ENCODE measurements at regions not wholly inside any gene's neighbourhood (a gene's known extent, or its start where the extent isn't known, plus 50 kb on each side); places are given as distances from the start of the nearest gene placed in this dataset.

DNA sequence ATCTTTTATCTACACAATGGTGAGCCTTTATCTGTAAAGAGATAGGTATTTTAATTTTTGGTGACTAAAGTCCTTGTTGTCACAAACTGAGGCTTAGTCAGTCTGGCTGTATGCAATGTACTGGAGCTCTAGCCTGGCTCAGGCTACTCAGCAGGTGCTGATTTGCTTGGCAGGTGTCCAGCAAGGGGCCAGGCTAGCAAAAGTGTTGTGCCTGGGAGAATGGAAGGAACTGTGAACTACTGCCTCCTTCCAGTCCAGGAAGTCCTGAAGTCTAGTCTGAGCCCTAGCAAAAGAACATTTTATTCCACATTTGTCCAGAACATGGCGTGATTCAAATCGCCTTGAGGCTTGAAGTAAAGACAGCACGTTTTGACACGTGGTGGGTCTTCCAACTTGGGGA is 260.5 kb downstream of the CCDC85A start:
- no peak for DNase-seq

GRCh38 chr2:56448403-56449001 is 264.7 kb downstream of the CCDC85A start:
- no peak for DNase-seq

- no peak for DNase-seq
These were observed 265.2 kb downstream of the CCDC85A start for GRCh38 chr2:56449002-56449431.

DNA sequence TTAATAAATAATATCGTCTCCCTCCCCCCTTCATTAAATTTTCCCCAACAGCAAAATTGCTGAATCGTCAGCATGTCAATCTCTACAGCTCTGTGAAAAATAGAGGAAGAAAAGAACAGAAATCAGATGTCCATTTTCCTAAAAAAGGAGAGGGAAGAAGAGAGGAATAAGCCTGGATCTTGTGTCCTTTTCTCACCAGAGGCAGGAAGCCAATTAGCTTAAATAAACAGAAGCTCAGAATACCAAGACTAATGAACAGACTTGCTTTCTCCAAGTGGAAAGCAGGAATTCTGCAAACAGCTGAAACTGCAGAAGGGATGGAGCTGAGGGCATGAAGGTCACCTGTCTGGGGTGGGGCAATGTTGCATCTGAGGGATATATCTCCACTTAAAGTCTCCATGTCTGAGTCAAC is 265.7 kb downstream of the CCDC85A start:
- no peak for DNase-seq

GRCh38 chr2:56450047-56450446 is 266.3 kb downstream of the CCDC85A start:
- DNase-seq: no peak

DNA sequence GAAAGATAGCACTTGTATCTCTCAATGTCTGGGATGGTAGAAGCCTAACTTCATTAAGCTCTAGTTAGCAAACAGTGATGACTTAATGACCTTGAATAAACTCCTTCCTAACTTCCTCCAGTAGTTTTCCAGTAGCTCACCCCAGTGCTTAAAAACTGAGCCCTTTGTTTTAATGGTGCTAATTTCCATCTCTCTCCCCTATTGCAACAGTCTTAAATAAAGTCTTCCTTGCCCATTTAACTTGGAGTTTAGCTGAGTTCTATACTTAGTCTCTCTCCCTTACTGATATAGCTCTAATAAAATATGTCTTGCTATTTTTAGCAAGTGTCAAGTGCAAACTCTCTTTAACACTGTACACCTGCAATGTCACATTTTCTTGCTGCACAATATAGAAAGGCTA is 267.0 kb downstream of the CCDC85A start:
- no peak for DNase-seq

- DNase-seq: no peak
These were observed 271.9 kb downstream of the CCDC85A start for GRCh38 chr2:56455642-56456041.

DNA sequence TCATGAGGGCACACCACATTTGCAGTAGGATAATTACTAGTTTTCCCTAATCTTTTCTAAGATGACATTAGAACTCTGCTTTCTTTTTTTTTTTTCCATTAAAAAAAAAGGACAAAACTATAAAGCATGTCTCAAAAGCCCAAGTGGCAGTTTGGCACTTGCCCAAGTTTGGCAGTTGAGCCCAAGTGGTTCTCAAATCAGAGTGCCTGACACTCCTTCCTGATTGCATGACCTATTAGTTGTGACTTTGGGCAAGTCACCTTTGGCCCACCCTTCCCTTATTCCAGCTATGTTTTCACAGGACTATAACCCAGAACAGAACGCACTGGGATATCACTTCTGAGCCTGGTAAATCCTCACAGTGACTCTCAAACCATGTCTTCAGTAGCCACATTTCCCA is 273.0 kb downstream of the CCDC85A start:
- DNase-seq: no peak

GRCh38 chr2:56460508-56460907 is 276.7 kb downstream of the CCDC85A start:
- DNase-seq: no peak

DNA sequence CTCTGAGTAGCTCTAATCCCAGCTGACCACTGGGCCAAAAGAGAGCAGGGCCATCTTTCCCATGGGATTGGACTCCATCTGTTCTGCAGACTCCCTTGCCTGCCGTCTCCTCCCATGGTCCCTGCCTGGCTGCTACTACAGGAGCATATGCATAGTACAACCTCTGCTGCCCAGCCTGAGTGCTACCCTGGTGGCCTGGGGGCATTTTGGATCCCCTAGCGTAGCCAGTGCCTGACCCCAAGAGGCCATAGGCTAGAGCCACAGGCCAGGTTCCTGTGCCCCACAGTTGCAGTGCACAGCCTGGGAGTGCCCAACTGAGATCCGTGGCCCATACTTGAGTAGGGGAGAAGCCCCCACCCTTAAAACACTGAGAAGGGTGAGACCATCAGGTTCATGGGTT is 280.3 kb downstream of the CCDC85A start:
- no peak for DNase-seq

- DNase-seq: no peak
These were observed 280.8 kb downstream of the CCDC85A start for GRCh38 chr2:56464613-56465012.

GRCh38 chr2:56465491-56465890 is 281.7 kb downstream of the CCDC85A start:
- no peak for DNase-seq

DNA sequence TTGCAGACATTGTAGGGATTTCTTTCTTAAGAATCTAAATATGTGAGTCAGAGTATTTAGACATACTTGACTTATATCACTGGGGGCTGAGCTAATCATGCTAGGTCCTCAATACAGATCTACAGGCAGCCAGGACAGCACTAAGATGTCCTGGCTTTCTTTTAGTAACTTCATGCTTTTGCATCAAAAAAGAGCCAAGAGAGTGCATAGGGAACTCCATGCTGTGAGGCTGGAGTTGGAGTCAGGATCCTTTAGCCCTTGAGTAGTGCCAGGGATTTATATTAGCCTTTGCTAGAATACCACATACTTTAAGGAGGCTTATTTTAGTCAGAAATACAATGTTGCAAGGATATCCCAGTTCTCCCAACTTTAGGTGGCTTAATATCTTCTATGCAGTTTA is 289.7 kb downstream of the CCDC85A start:
- DNase-seq: no peak

DNA sequence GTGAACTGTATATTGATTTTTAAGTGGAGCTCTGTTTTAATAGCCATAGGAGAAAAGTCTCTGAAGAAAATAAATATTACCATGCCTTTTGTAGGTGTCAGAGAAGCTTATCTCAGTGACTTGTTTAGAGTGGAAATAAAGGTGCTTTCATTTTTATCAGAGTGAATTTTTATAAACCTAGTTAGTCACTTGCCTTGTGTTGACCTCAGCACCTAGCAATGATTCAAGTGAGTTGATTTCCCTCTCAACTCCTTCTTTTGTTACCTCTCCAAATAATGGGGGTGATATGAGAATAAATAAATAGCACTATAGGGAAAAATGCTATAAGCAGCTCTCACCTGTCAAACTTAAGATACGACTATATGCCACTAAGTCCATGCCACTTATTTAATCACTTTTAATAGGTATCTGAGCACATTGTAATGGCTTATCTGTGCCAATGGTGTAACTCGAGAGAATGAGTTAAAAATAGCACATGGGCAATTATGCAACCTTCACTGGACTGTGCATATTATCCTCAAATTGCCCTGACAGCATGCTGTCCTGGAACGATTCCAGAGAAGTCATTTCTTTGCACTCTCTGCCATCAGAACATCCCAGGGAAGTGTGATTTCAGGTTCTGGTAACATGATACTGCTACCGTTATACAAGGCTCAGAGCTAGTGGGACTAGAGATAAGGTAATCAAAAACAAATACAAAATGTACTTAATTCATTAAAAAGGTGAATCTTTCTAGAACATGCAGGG is 290.8 kb downstream of the CCDC85A start:
- no peak for DNase-seq

- no peak for DNase-seq
These were observed 291.4 kb downstream of the CCDC85A start for GRCh38 chr2:56475191-56475590.

DNA sequence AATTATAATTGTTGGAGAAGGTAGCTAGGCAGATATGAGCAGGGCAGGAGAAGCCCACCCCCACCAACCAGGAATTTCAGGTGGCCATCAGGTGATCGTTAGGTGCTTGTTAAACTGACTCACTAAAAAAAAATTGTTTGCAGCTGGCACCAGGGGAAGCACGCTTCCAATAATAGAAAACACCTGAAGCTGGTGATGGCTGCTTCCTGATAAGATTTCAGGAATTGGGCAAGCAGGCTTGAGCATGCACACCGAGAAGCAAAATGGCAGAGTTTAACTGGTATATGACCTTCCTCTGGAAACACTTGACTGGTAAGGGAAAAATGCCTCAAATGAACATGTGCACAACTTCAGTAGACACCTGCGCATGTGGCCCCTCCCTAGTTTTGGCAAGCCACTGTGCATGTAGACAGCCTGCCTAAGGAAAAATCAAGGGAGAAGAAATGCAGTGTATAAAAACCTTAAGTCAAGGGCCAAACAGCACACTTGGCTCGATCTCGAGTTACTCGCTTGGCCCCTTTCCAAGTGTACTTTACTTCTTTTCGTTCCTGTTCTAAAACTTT is 292.8 kb downstream of the CCDC85A start:
- no peak for DNase-seq

- no peak for DNase-seq
These were observed 294.2 kb downstream of the CCDC85A start for GRCh38 chr2:56478027-56478426.

DNA sequence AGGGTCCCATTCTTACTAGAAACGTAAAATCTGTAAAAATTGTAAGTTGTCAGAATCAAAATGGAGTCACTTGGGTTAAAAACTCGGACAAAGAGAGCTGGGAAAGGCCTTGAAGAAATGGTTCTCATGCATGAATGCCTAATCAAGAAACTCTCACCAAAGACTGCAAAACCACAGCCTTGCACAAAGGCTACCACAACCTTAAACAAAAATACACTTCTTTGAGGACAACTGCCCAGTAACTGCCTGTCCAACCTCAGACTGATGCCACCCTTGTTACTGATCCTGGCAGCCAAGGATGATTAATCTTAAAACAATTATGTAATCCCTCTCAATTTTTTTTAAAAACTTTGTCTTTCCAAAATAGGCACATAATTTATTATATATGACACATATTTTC is 299.3 kb downstream of the CCDC85A start:
- DNase-seq: no peak

- DNase-seq: no peak
These were observed 301.1 kb downstream of the CCDC85A start for GRCh38 chr2:56484906-56485305.

GRCh38 chr2:56500317-56500716 is 316.5 kb downstream of the CCDC85A start:
- no peak for DNase-seq

DNA sequence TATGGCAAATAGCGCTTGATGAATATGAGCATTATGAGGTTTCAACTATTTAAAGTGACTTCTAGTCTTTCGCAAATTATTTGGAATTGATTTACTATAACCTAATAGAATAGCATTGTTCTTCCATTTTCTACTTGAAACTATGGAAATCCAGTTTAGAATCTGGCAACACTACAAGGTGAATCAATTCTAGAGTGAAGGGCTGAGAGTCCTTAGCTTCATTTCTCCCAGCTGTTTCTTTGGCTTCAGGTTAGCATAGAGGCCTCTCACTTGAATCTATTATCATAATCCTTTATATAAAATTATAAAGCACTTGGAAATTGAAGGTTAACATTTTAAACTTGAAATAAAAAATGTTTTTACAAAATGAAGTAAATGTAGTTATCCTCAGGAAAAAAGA is 318.8 kb downstream of the CCDC85A start:
- no peak for DNase-seq

DNA sequence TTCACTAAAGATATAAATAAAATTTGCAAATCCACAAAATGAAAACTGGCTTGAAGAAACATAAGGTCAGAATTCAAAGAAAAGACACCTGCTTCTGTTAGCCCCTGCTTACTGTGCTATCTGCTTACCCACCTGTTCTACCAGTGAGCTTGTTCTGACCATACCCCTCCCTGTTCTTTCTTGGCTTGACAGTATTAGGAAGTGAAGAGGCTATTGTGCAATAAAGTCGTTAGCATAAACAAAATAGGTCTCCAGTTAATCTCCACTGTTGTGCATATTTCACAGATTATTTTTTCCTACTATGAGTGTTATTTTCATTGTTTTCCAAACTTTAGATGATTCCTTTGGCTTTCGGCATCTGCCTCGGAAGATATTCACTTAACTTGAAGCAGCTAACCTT is 322.1 kb downstream of the CCDC85A start:
- no peak for DNase-seq

DNA sequence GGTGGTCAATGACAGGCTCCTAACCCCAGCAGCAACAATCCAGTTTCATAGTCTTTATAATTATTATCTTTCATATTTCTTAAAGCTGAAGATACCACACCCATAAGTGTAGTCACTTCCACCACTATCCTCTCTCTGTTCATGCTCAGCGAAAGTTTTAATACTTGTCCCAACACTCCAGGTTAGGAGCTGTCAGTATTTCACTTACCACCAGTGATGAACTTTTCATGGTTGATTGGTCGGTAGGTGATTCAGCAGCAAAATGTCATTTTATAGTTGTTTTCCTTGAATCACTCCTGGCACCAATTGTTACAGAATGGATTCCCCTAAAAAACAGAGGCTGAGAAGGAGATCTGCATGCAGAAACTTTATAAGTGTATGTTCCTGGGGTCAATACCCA is 324.9 kb downstream of the CCDC85A start:
- DNase-seq: no peak

- no peak for DNase-seq
These were observed 326.8 kb downstream of the CCDC85A start for GRCh38 chr2:56510610-56511009.

DNA sequence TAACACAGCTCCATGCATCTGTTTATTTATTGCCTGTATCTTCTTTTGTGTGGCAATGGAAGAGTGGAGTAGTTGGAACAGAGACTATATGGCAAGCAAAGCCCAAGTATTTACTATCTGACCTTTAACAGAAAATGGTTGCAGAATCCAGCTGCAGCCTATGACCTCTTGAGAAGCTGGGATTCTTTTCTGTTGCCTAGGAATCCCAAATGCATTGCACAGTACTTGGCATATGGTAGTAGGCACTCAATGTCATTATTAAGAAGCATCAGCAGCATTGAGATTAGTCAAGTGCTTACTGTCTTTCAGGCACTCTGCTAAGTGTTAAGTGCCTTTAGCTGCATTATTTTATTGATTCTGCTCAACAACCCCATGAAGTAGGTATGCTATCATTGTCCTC is 331.6 kb downstream of the CCDC85A start:
- DNase-seq: no peak

Data from SW 1271 (cell line).